Upper lobe of left lung (tissue), 6 donors: ENCODE measurements at regions not wholly inside any gene's neighbourhood (a gene's known extent, or its start where the extent isn't known, plus 50 kb on each side); places are given as distances from the start of the nearest gene placed in this dataset.

Experiments
- ATAC-seq, 2 donors: fragments of 200-7000 bp; cut with Tn5 transposase; one replicate each; pipeline ENCODE4 v1.9.1; 2022; ENCODE audit warnings: mild to moderate bottlenecking in 2 of 2, moderate library complexity in 2 of 2; ENCODE audit not compliant: low FRiP score in 2 of 2
- DNase-seq, 2 donors: peaks; one replicate each; pipeline ENCODE4 v3.0.0-alpha.2; 2019 to 2020
- H3K27ac ChIP-seq, 4 donors: fragments of 200-600 bp; sonication (generic); one replicate each; pipeline ENCODE4 v1.5.1; 2016 to 2019
- H3K27me3 ChIP-seq, 4 donors: fragments of 200-600 bp; sonication (generic); one replicate each; pipeline ENCODE4 v1.5.1; 2017 to 2019
- H3K36me3 ChIP-seq, 4 donors: fragments of 200-600 bp; sonication (generic); one replicate each; pipeline ENCODE4 v1.5.1; 2016 to 2019
- H3K4me1 ChIP-seq, 4 donors: fragments of 200-600 bp; sonication (generic); one replicate each; pipeline ENCODE4 v1.5.1; 2018 to 2019
- H3K4me3 ChIP-seq, 4 donors: fragments of 200-600 bp; sonication (generic); one replicate each; pipeline ENCODE4 v1.5.1; 2017 to 2019; ENCODE audit warnings: mild to moderate bottlenecking in 2 of 4, moderate library complexity in 1 of 4
- H3K9me3 ChIP-seq, 4 donors: fragments of 200-600 bp; sonication (generic); one replicate each; pipeline ENCODE4 v1.5.1; 2018 to 2019
- CTCF ChIP-seq, 6 experiments: fragments of 450-650 bp in 4 of 6; fragments of 200-600 bp in 2 of 6; sonication (generic) in 2 of 6; IDR thresholded peaks; one replicate each; pipeline ENCODE4 v1.5.1; 2016 to 2019; ENCODE audit warnings: antibody characterized with exemption in 6 of 6
- EP300 ChIP-seq, 4 donors: sonication (generic); formaldehyde crosslinking; IDR thresholded peaks; one replicate each; pipeline ENCODE4 v1.5.1; 2017; ENCODE audit warnings: antibody characterized with exemption in 4 of 4, control low read depth in 2 of 4
- POLR2A ChIP-seq, 4 donors: fragments of 450-650 bp; IDR thresholded peaks; one replicate each; pipeline ENCODE4 v1.5.1; 2016 to 2017; ENCODE audit warnings: antibody characterized with exemption in 4 of 4, mild to moderate bottlenecking in 2 of 4
- POLR2AphosphoS5 ChIP-seq, 2 donors: sonication (generic); formaldehyde crosslinking; IDR thresholded peaks; one replicate each; pipeline ENCODE4 v1.5.1; 2017; ENCODE audit warnings: antibody characterized with exemption in 2 of 2
- WGBS, 2 donors: methylation state at CpG; one replicate each; pipeline ENCODE4 v1.1.5; 2017 to 2018; 5-methylcytosine and 5-hydroxymethylcytosine counted together
- donor health status: DM: no; HTN: no; CAD: no; lungs with moderate emphysema.
- donor health status: DM: no; HTN: yes; CAD: no; lungs with severe emphysema.

GRCh38 chr10:128416231-128416630 is 290.0 kb upstream of the MKI67 start:
- TF ChIP-seq CTCF (IDR thresholded peaks at IDR 0.05) = no peak
- no peak for TF ChIP-seq POLR2A (IDR thresholded peaks at IDR 0.05)
- TF ChIP-seq POLR2AphosphoS5 (IDR thresholded peaks at IDR 0.05) = no peak
- no peak for TF ChIP-seq EP300 (IDR thresholded peaks at IDR 0.05)
- Histone ChIP-seq H3K4me3 (no peak overlapping the region), H3K27me3 (no peaks in the 10 kb centered on the region), H3K9me3 (no peaks in the 10 kb centered on the region), H3K4me1 (no peaks in the 10 kb centered on the region), H3K36me3 (no peaks in the 10 kb centered on the region), H3K27ac (no peak overlapping the region)
- ATAC-seq (no peak), DNase-seq (no peak)
- WGBS, 2 donors = 76 to 83% methylated on average over 6 of the region's 6 CpGs

GRCh38 chr10:128417826-128418225 is 291.6 kb upstream of the MKI67 start:
- Histone ChIP-seq H3K4me1 (no peaks in the 10 kb centered on the region), H3K27ac (no peak overlapping the region), H3K36me3 (no peaks in the 10 kb centered on the region), H3K27me3 (no peaks in the 10 kb centered on the region), H3K4me3 (no peak overlapping the region), H3K9me3 (no peaks in the 10 kb centered on the region)
- DNase-seq (no peak), ATAC-seq (no peak)
- TF ChIP-seq POLR2A (IDR thresholded peaks at IDR 0.05) = no peak
- TF ChIP-seq CTCF (IDR thresholded peaks at IDR 0.05) = no peak
- TF ChIP-seq POLR2AphosphoS5 (IDR thresholded peaks at IDR 0.05) = no peak
- TF ChIP-seq EP300 (IDR thresholded peaks at IDR 0.05) = no peak
- 90 to 100% methylated on average over 2 to 3 of the region's 3 CpGs for WGBS, 2 donors

GRCh38 chr10:128418819-128419218 is 292.6 kb upstream of the MKI67 start:
- Histone ChIP-seq H3K9me3 (no peaks in the 10 kb centered on the region), H3K4me1 (no peaks in the 10 kb centered on the region), H3K27ac (no peak overlapping the region), H3K36me3 (no peaks in the 10 kb centered on the region), H3K4me3 (no peak overlapping the region), H3K27me3 (no peaks in the 10 kb centered on the region)
- DNase-seq (no peak), ATAC-seq (no peak)
- 73 to 74% methylated on average over 5 of the region's 5 CpGs for whole genome bisulfite sequencing, 2 donors
- TF ChIP-seq POLR2AphosphoS5 (IDR thresholded peaks at IDR 0.05) (no peak), POLR2A (IDR thresholded peaks at IDR 0.05) (no peak), CTCF (IDR thresholded peaks at IDR 0.05) (no peak), EP300 (IDR thresholded peaks at IDR 0.05) (no peak)

- 81 to 83% methylated on average over 3 to 4 of the region's 4 CpGs for WGBS, 2 donors
- no peak for TF ChIP-seq POLR2AphosphoS5 (IDR thresholded peaks at IDR 0.05)
- no peak for TF ChIP-seq CTCF (IDR thresholded peaks at IDR 0.05)
- Histone ChIP-seq H3K9me3 (no peaks in the 10 kb centered on the region), H3K36me3 (no peaks in the 10 kb centered on the region), H3K27me3 (no peaks in the 10 kb centered on the region), H3K4me3 (no peak overlapping the region), H3K4me1 (no peaks in the 10 kb centered on the region), H3K27ac (no peak overlapping the region)
- DNase-seq = no peak
- ATAC-seq = no peak
Observed at GRCh38 chr10:128419466-128420019, 293.3 kb upstream of the MKI67 start.

- Histone ChIP-seq H3K36me3 (no peaks in the 10 kb centered on the region), H3K4me1 (no peaks in the 10 kb centered on the region), H3K27me3 (no peaks in the 10 kb centered on the region), H3K9me3 (no peaks in the 10 kb centered on the region), H3K27ac (no peak overlapping the region), H3K4me3 (no peak overlapping the region)
- no peak for ATAC-seq
- no peak for DNase-seq
- WGBS, 2 donors = 55 to 70% methylated on average over 3 of the region's 3 CpGs
- TF ChIP-seq POLR2A (IDR thresholded peaks at IDR 0.05) (no peak), CTCF (IDR thresholded peaks at IDR 0.05) (no peak), POLR2AphosphoS5 (IDR thresholded peaks at IDR 0.05) (no peak), EP300 (IDR thresholded peaks at IDR 0.05) (no peak)
Observed at GRCh38 chr10:128420623-128421022, 294.4 kb upstream of the MKI67 start.
